ENCODE measurements at regions not wholly inside any gene's neighbourhood (a gene's known extent, or its start where the extent isn't known, plus 50 kb on each side); places are given as distances from the start of the nearest gene placed in this dataset.

DNA sequence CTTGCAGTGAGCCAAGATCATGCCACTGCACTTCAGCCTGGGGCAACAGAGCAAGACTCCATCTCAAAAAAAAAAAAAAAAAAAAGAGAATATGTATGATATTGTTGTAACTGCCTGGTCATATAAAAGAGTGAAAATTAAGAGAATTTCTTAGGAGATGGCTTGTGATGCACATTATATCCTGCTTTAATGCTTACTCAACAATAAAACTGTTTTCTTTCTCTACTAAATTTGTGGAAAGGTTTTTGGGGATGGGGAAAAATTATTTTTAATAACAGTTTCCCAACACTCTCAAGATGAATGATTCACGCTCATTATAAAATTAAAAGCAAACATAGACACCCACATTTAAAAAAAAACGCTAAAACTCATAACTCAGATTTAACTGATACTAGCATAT lies 1163.0 kb downstream of the SI start:
- no peak overlapping the region for H3K4me3 ChIP-seq (ENCODE audit: low read length)
- Mint-ChIP-seq H3K4me1 (no peaks in the 10 kb centered on the region), H3K36me3 (no peaks in the 10 kb centered on the region), H3K27ac (no peak overlapping the region), H3K9me3 (peaks cover 0 to 6% (median 1%) of the 10 kb centered on the region in 11 donors), H3K27me3 (no peaks in the 10 kb centered on the region), H3K4me3 (no peak overlapping the region)
- intact Hi-C loops (cut with micrococcal nuclease): loop anchor here in 1 of 2 donors (1.0 kb wide), 1 partner anchor 22 kb away; no protein-coding TSS in a partner anchor
- H3K27ac ChIP-seq (ENCODE audit: low read depth, low read length): no peak overlapping the region
- H3K36me3 ChIP-seq (ENCODE audit: control insufficient read depth in 2 of 3, insufficient read depth in 3 of 3, low read length in 3 of 3): no peaks in the 10 kb centered on the region
- no peaks in the 10 kb centered on the region for H3K9me3 ChIP-seq (ENCODE audit: control insufficient read depth in 2 of 3, low read length in 3 of 3)
- H3K4me1 ChIP-seq (ENCODE audit: control insufficient read depth in 2 of 2, insufficient read depth in 2 of 2, low read length in 2 of 2): no peaks in the 10 kb centered on the region
- CTCF ChIA-PET: no interaction called here
- no peaks in the 10 kb centered on the region for H3K27me3 ChIP-seq (ENCODE audit: control insufficient read depth in 2 of 2, insufficient read depth in 2 of 2, low read length in 2 of 2)
- POLR2A ChIA-PET: no interaction called here
- ATAC-seq: no peak
- no peak for DNase-seq

DNA sequence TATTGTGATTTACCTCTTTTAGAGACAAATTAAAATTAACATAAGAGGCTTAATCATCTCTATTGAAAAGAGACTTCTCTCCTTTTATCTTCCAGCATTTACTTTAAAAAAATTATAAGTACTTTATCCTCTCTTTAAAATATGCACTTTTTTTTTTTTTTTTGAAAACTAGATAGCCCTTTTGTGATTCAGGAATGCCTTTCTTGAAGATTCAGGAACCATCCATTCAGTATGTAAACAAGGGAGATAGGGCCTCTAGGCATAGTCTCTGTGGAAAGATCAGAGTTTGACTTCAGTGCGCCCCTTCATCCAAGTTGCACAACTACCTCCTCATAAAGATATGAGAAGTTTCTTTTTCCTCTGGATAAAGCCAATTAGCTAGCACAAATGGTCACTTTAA lies 1163.7 kb downstream of the SI start:
- H3K4me3 Mint-ChIP-seq: no peak overlapping the region
- intact Hi-C loops (cut with micrococcal nuclease): no loop called here
- H3K27me3 Mint-ChIP-seq: no peaks in the 10 kb centered on the region
- no peak for DNase-seq
- no peak overlapping the region for H3K27ac Mint-ChIP-seq
- POLR2A ChIA-PET: no interaction called here
- no peak overlapping the region for H3K27ac ChIP-seq (ENCODE audit: low read depth, low read length)
- H3K4me1 ChIP-seq (ENCODE audit: control insufficient read depth in 2 of 2, insufficient read depth in 2 of 2, low read length in 2 of 2): no peaks in the 10 kb centered on the region
- H3K4me1 Mint-ChIP-seq: no peaks in the 10 kb centered on the region
- H3K4me3 ChIP-seq (ENCODE audit: low read length): no peak overlapping the region
- CTCF ChIA-PET: no interaction called here
- no peaks in the 10 kb centered on the region for H3K9me3 ChIP-seq (ENCODE audit: control insufficient read depth in 2 of 3, low read length in 3 of 3)
- ATAC-seq: no peak
- peaks cover 0 to 6% (median 1%) of the 10 kb centered on the region in 11 donors for H3K9me3 Mint-ChIP-seq
- no peaks in the 10 kb centered on the region for H3K36me3 Mint-ChIP-seq
- no peaks in the 10 kb centered on the region for H3K36me3 ChIP-seq (ENCODE audit: control insufficient read depth in 2 of 3, insufficient read depth in 3 of 3, low read length in 3 of 3)
- H3K27me3 ChIP-seq (ENCODE audit: control insufficient read depth in 2 of 2, insufficient read depth in 2 of 2, low read length in 2 of 2): no peaks in the 10 kb centered on the region

DNA sequence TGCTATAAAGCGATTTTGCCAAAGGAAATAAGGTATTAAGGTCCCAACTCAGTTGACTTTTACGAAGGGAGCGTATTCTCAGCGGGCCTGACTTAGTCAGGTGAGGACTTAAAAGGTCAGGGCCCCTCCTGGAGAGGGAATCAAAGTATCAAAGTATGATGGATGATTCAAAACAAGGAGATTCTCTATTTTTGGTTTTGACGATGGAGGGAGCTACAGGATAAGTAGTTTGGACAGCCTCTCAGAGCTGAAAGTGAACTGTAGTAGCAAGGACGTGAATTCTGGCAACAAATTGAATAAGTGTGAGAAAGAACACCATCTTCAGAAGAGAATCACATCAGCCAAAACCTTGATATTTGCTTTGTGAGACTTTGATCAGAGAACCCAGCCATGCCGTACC lies 1186.5 kb downstream of the SI start:
- Histone ChIP-seq H3K4me3 (ENCODE audit: low read length) (no peak overlapping the region), H3K36me3 (ENCODE audit: control insufficient read depth in 2 of 3, insufficient read depth in 3 of 3, low read length in 3 of 3) (no peaks in the 10 kb centered on the region), H3K4me1 (ENCODE audit: control insufficient read depth in 2 of 2, insufficient read depth in 2 of 2, low read length in 2 of 2) (no peaks in the 10 kb centered on the region), H3K9me3 (ENCODE audit: control insufficient read depth in 2 of 3, low read length in 3 of 3) (no peaks in the 10 kb centered on the region), H3K27me3 (ENCODE audit: control insufficient read depth in 2 of 2, insufficient read depth in 2 of 2, low read length in 2 of 2) (no peaks in the 10 kb centered on the region), H3K27ac (ENCODE audit: low read depth, low read length) (no peak overlapping the region)
- Mint-ChIP-seq H3K4me3 (no peak overlapping the region), H3K27ac (no peak overlapping the region), H3K9me3 (peaks cover 0 to 17% (median 4%) of the 10 kb centered on the region in 11 donors), H3K4me1 (no peaks in the 10 kb centered on the region), H3K36me3 (no peaks in the 10 kb centered on the region), H3K27me3 (no peaks in the 10 kb centered on the region)
- ChIA-PET POLR2A (no interaction called here), CTCF (no interaction called here)
- DNase-seq (no peak), ATAC-seq (no peak)
- intact Hi-C loops (cut with micrococcal nuclease): no loop called here

DNA sequence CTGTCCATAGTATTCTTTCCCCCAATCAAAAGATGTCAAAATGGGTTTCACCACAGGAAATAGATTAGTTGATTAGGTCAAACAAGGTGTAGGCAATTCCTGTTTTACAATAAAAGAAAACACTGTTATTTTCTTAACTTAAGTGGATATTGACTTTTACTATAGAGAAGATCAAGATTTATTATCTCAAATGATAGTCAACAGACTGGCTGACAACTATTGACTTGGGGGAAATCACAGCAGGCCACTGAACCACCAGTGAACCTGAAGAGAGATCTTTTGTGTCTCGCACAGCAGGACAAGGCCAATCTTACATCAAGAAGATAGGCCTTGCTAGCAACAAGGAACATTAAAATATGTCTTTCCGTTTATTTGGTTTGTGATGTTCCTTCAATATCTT lies 1187.6 kb downstream of the SI start:
- ATAC-seq (no peak), DNase-seq (no peak)
- Mint-ChIP-seq H3K27ac (no peak overlapping the region), H3K27me3 (no peaks in the 10 kb centered on the region), H3K4me3 (no peak overlapping the region), H3K36me3 (no peaks in the 10 kb centered on the region), H3K9me3 (peaks cover 0 to 11% (median 1%) of the 10 kb centered on the region in 11 donors), H3K4me1 (no peaks in the 10 kb centered on the region)
- ChIA-PET CTCF (interaction anchor here (0.7 kb wide), 1 partner anchor 1311 kb away, joined by 3 read pairs; no protein-coding TSS in a partner anchor), POLR2A (no interaction called here)
- no peaks in the 10 kb centered on the region for H3K9me3 ChIP-seq (ENCODE audit: control insufficient read depth in 2 of 3, low read length in 3 of 3)
- no peak overlapping the region for H3K4me3 ChIP-seq (ENCODE audit: low read length)
- intact Hi-C loops (cut with micrococcal nuclease): no loop called here
- no peaks in the 10 kb centered on the region for H3K36me3 ChIP-seq (ENCODE audit: control insufficient read depth in 2 of 3, insufficient read depth in 3 of 3, low read length in 3 of 3)
- no peaks in the 10 kb centered on the region for H3K27me3 ChIP-seq (ENCODE audit: control insufficient read depth in 2 of 2, insufficient read depth in 2 of 2, low read length in 2 of 2)
- no peaks in the 10 kb centered on the region for H3K4me1 ChIP-seq (ENCODE audit: control insufficient read depth in 2 of 2, insufficient read depth in 2 of 2, low read length in 2 of 2)
- no peak overlapping the region for H3K27ac ChIP-seq (ENCODE audit: low read depth, low read length)

DNA sequence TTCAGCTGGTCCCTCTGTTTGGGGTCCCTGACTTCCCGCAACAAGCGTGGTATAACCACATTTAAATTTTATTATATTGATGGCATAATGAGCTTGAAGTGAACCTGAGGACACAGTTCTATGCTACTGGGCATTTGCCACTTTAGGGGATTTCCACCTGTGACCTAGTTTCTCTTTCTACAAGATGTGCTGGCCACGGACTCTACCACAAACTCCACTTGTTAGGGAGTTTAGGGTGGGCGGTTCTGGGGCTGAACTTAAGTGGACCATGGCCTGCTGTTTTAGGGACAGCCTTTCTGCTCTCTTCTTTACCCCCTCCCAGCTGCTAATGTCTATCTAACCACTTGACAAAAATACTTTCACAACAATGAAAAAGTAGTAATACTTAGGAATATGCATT lies 1199.1 kb downstream of the SI start:
- H3K27ac ChIP-seq (ENCODE audit: low read depth, low read length): no peak overlapping the region
- no peak overlapping the region for H3K4me3 Mint-ChIP-seq
- H3K4me1 Mint-ChIP-seq: no peaks in the 10 kb centered on the region
- no peaks in the 10 kb centered on the region for H3K27me3 ChIP-seq (ENCODE audit: control insufficient read depth in 2 of 2, insufficient read depth in 2 of 2, low read length in 2 of 2)
- H3K27me3 Mint-ChIP-seq: no peaks in the 10 kb centered on the region
- no peaks in the 10 kb centered on the region for H3K4me1 ChIP-seq (ENCODE audit: control insufficient read depth in 2 of 2, insufficient read depth in 2 of 2, low read length in 2 of 2)
- ChIA-PET POLR2A (no interaction called here), CTCF (no interaction called here)
- H3K27ac Mint-ChIP-seq: no peak overlapping the region
- H3K36me3 Mint-ChIP-seq: peaks cover 0 to 7% (median 0%) of the 10 kb centered on the region in 5 donors
- H3K9me3 ChIP-seq (ENCODE audit: control insufficient read depth in 2 of 3, low read length in 3 of 3): peaks cover 0 to 4% (median 0%) of the 10 kb centered on the region in 3 experiments
- ATAC-seq (no peak), DNase-seq (no peak)
- peaks cover 9 to 48% (median 26%) of the 10 kb centered on the region in 11 donors for H3K9me3 Mint-ChIP-seq
- H3K4me3 ChIP-seq (ENCODE audit: low read length): no peak overlapping the region
- H3K36me3 ChIP-seq (ENCODE audit: control insufficient read depth in 2 of 3, insufficient read depth in 3 of 3, low read length in 3 of 3): no peaks in the 10 kb centered on the region
- intact Hi-C loops (cut with micrococcal nuclease): no loop called here

DNA sequence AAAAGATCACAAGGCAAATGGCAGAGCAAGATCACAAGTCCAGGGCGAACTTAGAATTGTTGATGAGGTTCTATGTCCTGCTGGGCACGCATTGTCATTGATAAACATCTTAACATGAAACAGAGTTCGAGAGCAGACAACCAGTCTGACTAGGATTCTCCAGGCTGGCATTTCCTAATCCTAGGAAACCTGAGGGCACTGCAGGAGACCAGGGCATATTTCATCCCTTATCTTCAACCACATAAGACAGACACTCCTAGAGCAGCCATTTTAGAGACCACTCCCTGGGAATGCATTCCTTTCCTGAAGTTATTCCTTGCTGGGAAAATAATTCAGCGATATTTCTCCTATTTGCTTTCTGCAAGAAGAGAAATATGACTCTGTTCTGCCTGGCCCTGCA lies 1199.9 kb downstream of the SI start:
- CTCF ChIA-PET: no interaction called here
- H3K9me3 ChIP-seq (ENCODE audit: control insufficient read depth in 2 of 3, low read length in 3 of 3): peaks cover 0 to 4% (median 0%) of the 10 kb centered on the region in 3 experiments
- no peak overlapping the region for H3K4me3 ChIP-seq (ENCODE audit: low read length)
- ATAC-seq (no peak), DNase-seq (no peak)
- peaks cover 11 to 49% (median 24%) of the 10 kb centered on the region in 11 donors for H3K9me3 Mint-ChIP-seq
- no peaks in the 10 kb centered on the region for H3K36me3 ChIP-seq (ENCODE audit: control insufficient read depth in 2 of 3, insufficient read depth in 3 of 3, low read length in 3 of 3)
- no peak overlapping the region for H3K4me3 Mint-ChIP-seq
- no peaks in the 10 kb centered on the region for H3K27me3 ChIP-seq (ENCODE audit: control insufficient read depth in 2 of 2, insufficient read depth in 2 of 2, low read length in 2 of 2)
- H3K4me1 ChIP-seq (ENCODE audit: control insufficient read depth in 2 of 2, insufficient read depth in 2 of 2, low read length in 2 of 2): no peaks in the 10 kb centered on the region
- no peaks in the 10 kb centered on the region for H3K27me3 Mint-ChIP-seq
- intact Hi-C loops (cut with micrococcal nuclease): no loop called here
- no peaks in the 10 kb centered on the region for H3K4me1 Mint-ChIP-seq
- POLR2A ChIA-PET: no interaction called here
- peaks cover 0 to 7% (median 0%) of the 10 kb centered on the region in 5 donors for H3K36me3 Mint-ChIP-seq
- no peak overlapping the region for H3K27ac Mint-ChIP-seq
- H3K27ac ChIP-seq (ENCODE audit: low read depth, low read length): no peak overlapping the region

DNA sequence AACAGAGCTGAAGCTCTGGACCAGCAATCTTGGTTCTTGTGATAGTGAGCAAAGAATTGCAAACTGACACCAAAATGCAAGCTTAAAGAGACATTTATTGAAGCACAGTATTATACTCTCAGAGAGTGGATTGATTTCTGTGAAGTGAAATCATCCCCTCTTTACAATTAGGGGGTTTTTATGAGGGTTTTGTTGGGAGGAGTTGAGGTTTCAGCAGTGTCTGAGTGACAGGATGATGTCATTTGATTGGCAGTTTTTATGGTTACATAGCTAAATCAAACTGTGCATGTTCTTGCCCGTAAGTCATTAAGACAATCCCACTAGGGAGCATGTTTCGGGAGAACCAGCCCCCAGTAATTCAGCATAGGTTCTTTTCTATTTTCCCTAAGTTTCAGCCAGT lies 1200.5 kb downstream of the SI start:
- intact Hi-C loops (cut with micrococcal nuclease): no loop called here
- Mint-ChIP-seq H3K4me3 (no peak overlapping the region), H3K4me1 (no peaks in the 10 kb centered on the region), H3K27me3 (no peaks in the 10 kb centered on the region), H3K9me3 (peaks cover 11 to 49% (median 24%) of the 10 kb centered on the region in 11 donors), H3K36me3 (peaks cover 0 to 7% (median 0%) of the 10 kb centered on the region in 5 donors), H3K27ac (no peak overlapping the region)
- ATAC-seq (no peak), DNase-seq (no peak)
- no peaks in the 10 kb centered on the region for H3K36me3 ChIP-seq (ENCODE audit: control insufficient read depth in 2 of 3, insufficient read depth in 3 of 3, low read length in 3 of 3)
- H3K4me1 ChIP-seq (ENCODE audit: control insufficient read depth in 2 of 2, insufficient read depth in 2 of 2, low read length in 2 of 2): no peaks in the 10 kb centered on the region
- no peak overlapping the region for H3K4me3 ChIP-seq (ENCODE audit: low read length)
- no peak overlapping the region for H3K27ac ChIP-seq (ENCODE audit: low read depth, low read length)
- peaks cover 0 to 4% (median 0%) of the 10 kb centered on the region in 3 experiments for H3K9me3 ChIP-seq (ENCODE audit: control insufficient read depth in 2 of 3, low read length in 3 of 3)
- ChIA-PET CTCF (no interaction called here), POLR2A (no interaction called here)
- no peaks in the 10 kb centered on the region for H3K27me3 ChIP-seq (ENCODE audit: control insufficient read depth in 2 of 2, insufficient read depth in 2 of 2, low read length in 2 of 2)

All from naive thymus-derived CD4-positive, alpha-beta T cell (primary cell).